ENCODE measurements at regions not wholly inside any gene's neighbourhood (a gene's known extent, or its start where the extent isn't known, plus 50 kb on each side); places are given as distances from the start of the nearest gene placed in this dataset.
A peak's percentile ranks its signal among the peaks of the same experiment; 100 is the strongest.

- Mint-ChIP-seq H3K36me3 (ENCODE audit: low read depth) (no peaks in the 10 kb centered on the region), H3K9me3 (peaks cover 3% of the 10 kb centered on the region), H3K27me3 (ENCODE audit: low read depth) (no peaks in the 10 kb centered on the region), H3K4me3 (no peak overlapping the region), H3K27ac (peak overlapping the region; percentile 15 to 57 (median 44)), H3K4me1 (peaks cover 23% of the 10 kb centered on the region)
- TF ChIP-seq CTCF (IDR thresholded peaks at IDR 0.05; ENCODE audit: unreplicated experiment in 3 of 3), result peak; percentile 74 to 87 (median 86)
Measured at GRCh38 chr4:149980941-149981340, 97.3 kb upstream of the DCLK2 start.

GRCh38 chr4:149983401-149983800 lies 94.8 kb upstream of the DCLK2 start:
- Mint-ChIP-seq H3K27ac (no peak overlapping the region), H3K4me3 (no peak overlapping the region), H3K27me3 (ENCODE audit: low read depth) (no peaks in the 10 kb centered on the region), H3K4me1 (peaks cover 47% of the 10 kb centered on the region), H3K9me3 (no peaks in the 10 kb centered on the region), H3K36me3 (ENCODE audit: low read depth) (no peaks in the 10 kb centered on the region)
- TF ChIP-seq CTCF (IDR thresholded peaks at IDR 0.05; ENCODE audit: unreplicated experiment in 3 of 3), result no peak

- Mint-ChIP-seq H3K27me3 (ENCODE audit: low read depth) (no peaks in the 10 kb centered on the region), H3K9me3 (no peaks in the 10 kb centered on the region), H3K4me3 (no peak overlapping the region), H3K27ac (no peak overlapping the region), H3K4me1 (peaks cover 47% of the 10 kb centered on the region), H3K36me3 (ENCODE audit: low read depth) (no peaks in the 10 kb centered on the region)
- no peak for TF ChIP-seq CTCF (IDR thresholded peaks at IDR 0.05; ENCODE audit: unreplicated experiment in 3 of 3)
Measured at GRCh38 chr4:149983931-149984330, 94.3 kb upstream of the DCLK2 start.

- no peak for TF ChIP-seq CTCF (IDR thresholded peaks at IDR 0.05; ENCODE audit: unreplicated experiment in 3 of 3)
- Mint-ChIP-seq H3K4me1 (peaks cover 32% of the 10 kb centered on the region), H3K27me3 (ENCODE audit: low read depth) (no peaks in the 10 kb centered on the region), H3K9me3 (no peaks in the 10 kb centered on the region), H3K27ac (peak overlapping the region in 2 of 3 experiments; percentile 95 to 96), H3K36me3 (ENCODE audit: low read depth) (no peaks in the 10 kb centered on the region), H3K4me3 (no peak overlapping the region)
Measured at GRCh38 chr4:149985981-149986380, 92.3 kb upstream of the DCLK2 start.

GRCh38 chr4:149986917-149987316 lies 91.3 kb upstream of the DCLK2 start:
- H3K27ac Mint-ChIP-seq, result peak overlapping the region; percentile 93 to 96 (median 95)
- H3K27me3 Mint-ChIP-seq (ENCODE audit: low read depth), result no peaks in the 10 kb centered on the region
- TF ChIP-seq CTCF (IDR thresholded peaks at IDR 0.05; ENCODE audit: unreplicated experiment in 3 of 3), result no peak
- peaks cover 29% of the 10 kb centered on the region for H3K4me1 Mint-ChIP-seq
- H3K9me3 Mint-ChIP-seq, result no peaks in the 10 kb centered on the region
- no peaks in the 10 kb centered on the region for H3K36me3 Mint-ChIP-seq (ENCODE audit: low read depth)
- peak overlapping the region; percentile 18 to 37 (median 35) for H3K4me3 Mint-ChIP-seq

GRCh38 chr4:149987330-149988086 lies 90.7 kb upstream of the DCLK2 start:
- H3K4me3 Mint-ChIP-seq, result peak overlapping the region; percentile 18 to 37 (median 35)
- no peaks in the 10 kb centered on the region for H3K9me3 Mint-ChIP-seq

More at GRCh38 chr4:149987330-149988086, 90.7 kb upstream of the DCLK2 start:
- no peaks in the 10 kb centered on the region for H3K36me3 Mint-ChIP-seq (ENCODE audit: low read depth)
- H3K4me1 Mint-ChIP-seq, result peaks cover 25% of the 10 kb centered on the region
- no peaks in the 10 kb centered on the region for H3K27me3 Mint-ChIP-seq (ENCODE audit: low read depth)
- H3K27ac Mint-ChIP-seq, result peak overlapping the region; percentile 93 to 96 (median 95)
- TF ChIP-seq CTCF (IDR thresholded peaks at IDR 0.05; ENCODE audit: unreplicated experiment in 3 of 3), result no peak

Measured in nephron (organoid).